Neuronal stem cell (in vitro differentiated cells): ENCODE measurements at regions not wholly inside any gene's neighbourhood (a gene's known extent, or its start where the extent isn't known, plus 50 kb on each side); places are given as distances from the start of the nearest gene placed in this dataset.

ENCODE experiments used
- DNase-seq: peaks from one replicate; pipeline ENCODE4 v3.0.0-alpha.2; 2013; ENCODE audit warnings: low spot score
- H2AFZ ChIP-seq: one replicate; pipeline ENCODE4 v1.6.1; 2013; ENCODE audit warnings: mild to moderate bottlenecking, low read length, inconsistent platforms
- H2AK5ac ChIP-seq: 2 replicates; pipeline ENCODE4 v1.6.1; 2013; ENCODE audit warnings: low read depth, mild to moderate bottlenecking, inconsistent platforms, low read length, moderate library complexity, mixed read lengths
- H2BK120ac ChIP-seq: 2 replicates; pipeline ENCODE4 v1.6.1; 2013; ENCODE audit warnings: low read depth, mild to moderate bottlenecking, inconsistent platforms, low read length, moderate library complexity, mixed read lengths
- H2BK12ac ChIP-seq: one replicate; pipeline ENCODE4 v1.6.1; 2013; ENCODE audit warnings: low read length, inconsistent platforms
- H2BK15ac ChIP-seq: 2 replicates; pipeline ENCODE4 v1.6.1; 2013; ENCODE audit warnings: mild to moderate bottlenecking, low read length, inconsistent platforms, mixed read lengths
- H2BK5ac ChIP-seq: one replicate; pipeline ENCODE4 v1.6.1; 2013; ENCODE audit warnings: inconsistent platforms, mild to moderate bottlenecking, low read length, moderate library complexity
- H3K14ac ChIP-seq: one replicate; pipeline ENCODE4 v1.6.1; 2013; ENCODE audit warnings: low read length, inconsistent platforms
- H3K18ac ChIP-seq: 2 replicates; pipeline ENCODE4 v1.6.1; 2013; ENCODE audit warnings: low read length, inconsistent platforms
- H3K23ac ChIP-seq: 2 replicates; pipeline ENCODE4 v1.6.1; 2013; ENCODE audit warnings: low read depth, mild to moderate bottlenecking, mixed read lengths, low read length, inconsistent platforms; ENCODE audit not compliant: poor library complexity
- H3K27ac ChIP-seq: replicated peaks from 3 replicates; pipeline ENCODE4 v1.5.1; 2013; ENCODE audit warnings: low read length, inconsistent platforms
- H3K27me3 ChIP-seq, 3 experiments: 2 replicates each; pipeline ENCODE4 v1.6.1; 2013; ENCODE audit warnings: low read length in 3 of 3, mild to moderate bottlenecking in 2 of 3, inconsistent platforms in 1 of 3, low read depth in 1 of 3, mixed read lengths in 1 of 3, moderate library complexity in 1 of 3; ENCODE audit not compliant: control insufficient read depth in 3 of 3, insufficient read depth in 3 of 3
- H3K36me3 ChIP-seq, 2 donors: replicated peaks in 1 of 2; 2 replicates each; pipeline ENCODE4 v1.6.1; 2013; ENCODE audit warnings: low read length in 2 of 2; ENCODE audit not compliant: control insufficient read depth in 2 of 2, insufficient read depth in 2 of 2
- H3K4ac ChIP-seq: 2 replicates; pipeline ENCODE4 v1.6.1; 2013; ENCODE audit warnings: inconsistent platforms, mild to moderate bottlenecking, low read length, moderate library complexity
- H3K4me1 ChIP-seq, 2 donors: 1 replicate in 1 of 2; 2 replicates in 1 of 2; pipeline ENCODE4 v1.6.1; 2013; ENCODE audit warnings: low read length in 2 of 2, low read depth in 1 of 2; ENCODE audit not compliant: control insufficient read depth in 2 of 2, insufficient read depth in 1 of 2
- H3K4me2 ChIP-seq: one replicate; pipeline ENCODE4 v1.6.1; 2013; ENCODE audit warnings: mild to moderate bottlenecking, low read length, inconsistent platforms; ENCODE audit not compliant: insufficient read depth, poor library complexity, severe bottlenecking
- H3K4me3 ChIP-seq, 2 donors: 2 replicates each; pipeline ENCODE4 v1.5.1; 2013; ENCODE audit warnings: low read length in 2 of 2, mild to moderate bottlenecking in 2 of 2, inconsistent platforms in 1 of 2, moderate library complexity in 1 of 2
- H3K79me1 ChIP-seq: one replicate; pipeline ENCODE4 v1.6.1; 2013; ENCODE audit warnings: low read depth, mild to moderate bottlenecking, inconsistent platforms, low read length, moderate library complexity
- H3K9ac ChIP-seq: one replicate; pipeline ENCODE4 v1.6.1; 2013; ENCODE audit warnings: mild to moderate bottlenecking, low read depth, low read length, inconsistent platforms; ENCODE audit not compliant: poor library complexity
- H3K9me3 ChIP-seq, 2 donors: replicated peaks in 1 of 2; 2 replicates each; pipeline versions ENCODE3 to v1.6.1; 2013; ENCODE audit warnings: low read length in 2 of 2, mild to moderate bottlenecking in 2 of 2, inconsistent platforms in 1 of 2, low read depth in 1 of 2, mixed read lengths in 1 of 2, moderate library complexity in 1 of 2; ENCODE audit not compliant: control insufficient read depth in 2 of 2, insufficient read depth in 1 of 2
- H4K8ac ChIP-seq: one replicate; pipeline ENCODE4 v1.6.1; 2013; ENCODE audit warnings: low read depth, mild to moderate bottlenecking, inconsistent platforms, low read length, moderate library complexity
- H4K91ac ChIP-seq: one replicate; pipeline ENCODE4 v1.6.1; 2013; ENCODE audit warnings: low read length, low read depth, mild to moderate bottlenecking, inconsistent platforms; ENCODE audit not compliant: poor library complexity
- WGBS, 2 donors: extraction: QIAGEN DNeasy Blood & Tissue Kit; methylation state at CpG; one replicate each; pipeline ENCODE4 v1.1.7; 2013; ENCODE audit warnings: missing lambda C conversion rate in 2 of 2, mixed read lengths in 1 of 2; ENCODE audit not compliant: insufficient read length in 2 of 2, insufficient replicate concordance in 1 of 2; ENCODE audit errors: extremely low coverage in 2 of 2; 5-methylcytosine and 5-hydroxymethylcytosine counted together

DNA sequence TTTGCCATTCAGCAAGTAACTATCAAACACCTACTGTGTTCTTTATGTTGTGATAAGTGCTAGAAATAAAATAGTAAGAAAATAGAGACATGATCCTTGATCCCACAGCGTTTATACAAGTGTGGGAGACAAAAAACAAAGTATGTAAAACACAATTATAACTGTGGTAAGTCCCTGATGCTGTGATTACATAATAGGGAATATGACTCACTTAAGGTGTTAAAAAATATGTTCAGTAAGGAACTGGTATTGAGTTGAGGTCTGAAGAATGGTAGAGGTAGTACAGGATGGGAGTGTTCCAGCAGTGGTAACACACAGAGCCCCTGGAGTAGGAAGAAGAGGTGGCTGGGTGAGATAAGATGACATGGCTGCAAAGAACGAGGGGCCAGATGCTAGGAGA lies 132.1 kb upstream of the TMC3 start:
- H3K4me3 ChIP-seq = no peak overlapping the region
- no peaks in the 10 kb centered on the region for H3K79me1 ChIP-seq
- no peak overlapping the region for H4K91ac ChIP-seq
- no peak for DNase-seq
- no peaks in the 10 kb centered on the region for H3K4me1 ChIP-seq
- H2BK120ac ChIP-seq = no peak overlapping the region
- no peak overlapping the region for H3K27ac ChIP-seq
- no peak overlapping the region for H3K18ac ChIP-seq
- H3K14ac ChIP-seq = no peak overlapping the region
- H2BK15ac ChIP-seq = no peak overlapping the region
- no peak overlapping the region for H3K4ac ChIP-seq
- no peak overlapping the region for H2BK12ac ChIP-seq
- no peak overlapping the region for H3K4me2 ChIP-seq
- H2AK5ac ChIP-seq = no peak overlapping the region
- H4K8ac ChIP-seq = no peak overlapping the region
- H2AFZ ChIP-seq = no peak overlapping the region
- H3K27me3 ChIP-seq = no peaks in the 10 kb centered on the region
- H3K23ac ChIP-seq = no peak overlapping the region
- WGBS, 2 donors = no CpG with 5 or more reads among the region's 2 CpGs
- H2BK5ac ChIP-seq = no peak overlapping the region
- H3K9ac ChIP-seq = no peak overlapping the region
- no peaks in the 10 kb centered on the region for H3K36me3 ChIP-seq
- H3K9me3 ChIP-seq = no peaks in the 10 kb centered on the region

DNA sequence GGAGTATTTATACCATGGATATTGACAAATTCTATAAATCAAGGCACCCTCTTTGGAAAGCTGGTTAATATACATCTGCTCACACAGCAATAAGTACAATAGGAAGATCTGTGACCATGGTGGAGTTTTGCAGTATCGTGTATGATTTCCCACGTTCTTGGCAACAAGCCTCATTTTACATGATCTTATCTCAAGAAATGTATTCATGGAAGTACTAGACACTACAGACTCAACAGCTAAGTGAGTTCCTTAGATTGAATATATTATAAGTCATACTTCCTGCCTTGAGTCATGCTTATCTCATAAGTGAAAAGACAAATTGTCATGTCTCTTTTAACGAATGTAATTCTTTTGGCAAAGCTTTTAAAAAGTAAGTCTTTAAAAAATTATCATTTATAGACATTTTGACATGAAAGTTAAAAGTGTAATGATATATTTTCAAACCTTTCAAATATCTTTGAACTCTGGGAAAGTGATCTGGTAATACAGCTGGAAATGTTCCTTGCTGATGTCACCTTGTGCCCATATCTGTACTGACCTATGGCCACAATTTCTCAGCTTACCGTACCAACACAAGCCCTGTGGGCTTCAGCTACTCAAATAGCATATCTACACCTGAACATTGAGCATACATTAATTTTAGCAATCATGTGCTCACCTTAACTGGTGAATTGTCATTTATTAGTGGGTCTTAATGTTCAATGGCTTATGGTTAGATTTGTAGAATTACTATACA lies 130.3 kb upstream of the TMC3 start:
- Histone ChIP-seq H3K14ac (no peak overlapping the region), H2BK5ac (no peak overlapping the region), H3K4me1 (no peaks in the 10 kb centered on the region), H3K9me3 (no peaks in the 10 kb centered on the region), H3K27me3 (no peaks in the 10 kb centered on the region), H3K4me3 (no peak overlapping the region), H3K9ac (no peak overlapping the region), H3K36me3 (no peaks in the 10 kb centered on the region), H4K91ac (no peak overlapping the region), H2AFZ (no peak overlapping the region), H2BK120ac (no peak overlapping the region), H4K8ac (no peak overlapping the region), H2AK5ac (no peak overlapping the region), H3K4me2 (no peak overlapping the region), H2BK15ac (no peak overlapping the region), H3K79me1 (no peaks in the 10 kb centered on the region), H2BK12ac (no peak overlapping the region), H3K18ac (no peak overlapping the region), H3K27ac (no peak overlapping the region), H3K23ac (no peak overlapping the region), H3K4ac (no peak overlapping the region)
- no CpG with 5 or more reads among the region's 4 CpGs for WGBS, 2 donors
- DNase-seq = no peak

DNA sequence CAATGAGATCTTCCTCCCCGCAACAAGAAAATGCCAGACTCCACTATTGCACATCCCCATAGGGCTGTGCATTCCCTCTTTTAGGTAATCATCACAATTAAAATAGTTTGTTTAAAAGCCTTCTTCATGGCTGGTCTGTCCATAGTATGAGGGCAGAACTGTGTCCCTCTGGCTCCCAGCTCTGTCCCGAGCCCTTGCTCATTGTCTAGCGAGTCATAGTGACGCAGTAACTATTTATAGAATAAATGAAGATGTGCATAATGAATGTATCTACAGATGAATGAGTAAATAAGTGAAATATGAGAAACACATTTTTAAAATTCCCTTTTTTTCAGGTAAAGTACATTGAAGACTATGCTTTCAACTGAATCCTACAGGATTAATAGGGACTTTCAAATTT lies 128.4 kb upstream of the TMC3 start:
- H3K14ac ChIP-seq = no peak overlapping the region
- H3K18ac ChIP-seq = no peak overlapping the region
- no peak overlapping the region for H2BK15ac ChIP-seq
- H3K9ac ChIP-seq = no peak overlapping the region
- no peak overlapping the region for H3K27ac ChIP-seq
- no peak overlapping the region for H4K91ac ChIP-seq
- no peaks in the 10 kb centered on the region for H3K79me1 ChIP-seq
- no peak overlapping the region for H2AK5ac ChIP-seq
- no peak overlapping the region for H2BK120ac ChIP-seq
- no peak overlapping the region for H2BK5ac ChIP-seq
- no peaks in the 10 kb centered on the region for H3K36me3 ChIP-seq
- H3K4me1 ChIP-seq = no peaks in the 10 kb centered on the region
- H2AFZ ChIP-seq = no peak overlapping the region
- no peak overlapping the region for H3K4me2 ChIP-seq
- no peak overlapping the region for H3K4ac ChIP-seq
- peaks cover 0 to 1% of the 10 kb centered on the region in 2 donors for H3K9me3 ChIP-seq
- no peak overlapping the region for H3K23ac ChIP-seq
- no peaks in the 10 kb centered on the region for H3K27me3 ChIP-seq
- no peak overlapping the region for H3K4me3 ChIP-seq
- DNase-seq = no peak
- no peak overlapping the region for H4K8ac ChIP-seq
- H2BK12ac ChIP-seq = no peak overlapping the region
- WGBS, 2 donors = no CpG with 5 or more reads among the region's 4 CpGs

DNA sequence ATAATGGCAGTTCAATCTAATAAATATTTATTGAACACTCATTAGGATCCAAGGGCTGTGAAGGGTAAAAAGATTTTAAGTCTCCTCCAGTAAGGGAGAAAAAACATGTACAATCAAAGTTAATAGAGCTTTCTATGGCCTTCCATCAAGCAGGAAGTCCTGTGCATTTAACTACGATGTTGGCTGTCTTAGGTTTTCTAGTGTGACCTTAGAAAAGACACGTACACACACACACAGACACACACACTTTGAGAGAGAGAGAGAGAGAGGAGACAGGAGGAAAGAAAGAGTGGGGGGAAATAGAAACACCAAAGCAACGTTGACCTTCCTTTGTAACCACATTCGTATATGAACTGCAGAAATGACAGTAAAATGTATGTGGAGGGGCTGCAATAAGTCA lies 126.1 kb upstream of the TMC3 start:
- H3K27me3 ChIP-seq = no peaks in the 10 kb centered on the region
- H3K4ac ChIP-seq = no peak overlapping the region
- DNase-seq = no peak
- no peak overlapping the region for H3K18ac ChIP-seq
- H3K9me3 ChIP-seq = peaks cover 0 to 1% of the 10 kb centered on the region in 2 donors
- H2AK5ac ChIP-seq = no peak overlapping the region
- H2AFZ ChIP-seq = no peak overlapping the region
- H3K4me3 ChIP-seq = no peak overlapping the region
- no peak overlapping the region for H3K9ac ChIP-seq
- H3K4me2 ChIP-seq = no peak overlapping the region
- no peak overlapping the region for H2BK15ac ChIP-seq
- WGBS, 2 donors = no CpG with 5 or more reads among the region's 4 CpGs
- no peak overlapping the region for H3K27ac ChIP-seq
- no peak overlapping the region for H2BK5ac ChIP-seq
- no peaks in the 10 kb centered on the region for H3K36me3 ChIP-seq
- no peak overlapping the region for H2BK120ac ChIP-seq
- no peaks in the 10 kb centered on the region for H3K79me1 ChIP-seq
- H4K91ac ChIP-seq = no peak overlapping the region
- H4K8ac ChIP-seq = no peak overlapping the region
- no peak overlapping the region for H2BK12ac ChIP-seq
- no peaks in the 10 kb centered on the region for H3K4me1 ChIP-seq
- no peak overlapping the region for H3K14ac ChIP-seq
- no peak overlapping the region for H3K23ac ChIP-seq
